ENCODE measurements at regions not wholly inside any gene's neighbourhood (a gene's known extent, or its start where the extent isn't known, plus 50 kb on each side); places are given as distances from the start of the nearest gene placed in this dataset.

- no peak overlapping the region for H3K4me3 ChIP-seq (replicated peaks in 1 of 3; ENCODE audit: insufficient read depth in 1 of 3, low read depth in 1 of 3, low read length in 3 of 3)
- no peak overlapping the region for H3K9ac ChIP-seq (replicated peaks; ENCODE audit: extremely low read depth, insufficient read depth, low read length)
- no peak for FAIRE-seq
- H3K9me3 ChIP-seq (replicated peaks; ENCODE audit: control insufficient read depth, insufficient read depth, low read length), result no peaks in the 10 kb centered on the region
- no peak for DNase-seq (ENCODE audit: low read depth, low spot score)
- CTCF ChIA-PET, result no interaction called here
- H3K27me3 ChIP-seq (ENCODE audit: control insufficient read depth in 2 of 2, insufficient read depth in 2 of 2, low read length in 2 of 2), result peaks cover 0 to 6% of the 10 kb centered on the region in 2 experiments
- dilution Hi-C loops (cut with MboI; ENCODE audit: extremely low pct_ligation_motif_present, low sequenced_read_pairs), result no loop called here
- TF ChIP-seq JUN (IDR thresholded peaks at IDR 0.05; ENCODE audit: borderline replicate concordance, insufficient read depth, insufficient read length, low read depth) (no peak), EZH2 (IDR thresholded peaks at IDR 0.05; ENCODE audit: borderline replicate concordance, low read depth, low read length, severe bottlenecking) (no peak), CTCF (IDR thresholded peaks at IDR 0.05; ENCODE audit: extremely low read depth in 1 of 2, insufficient read depth in 1 of 2, low read depth in 1 of 2, low read length in 2 of 2) (no peak), FOS (IDR thresholded peaks at IDR 0.05; ENCODE audit: borderline replicate concordance, insufficient read depth, low read length) (no peak), POLR2A (IDR thresholded peaks at IDR 0.05; ENCODE audit: low read depth, low read length) (no peak), MYC (IDR thresholded peaks at IDR 0.05; ENCODE audit: low read depth, low read length) (no peak), MAX (IDR thresholded peaks at IDR 0.05; ENCODE audit: insufficient read depth, insufficient read length) (no peak), GATA2 (IDR thresholded peaks at IDR 0.05; ENCODE audit: insufficient read depth, insufficient read length, low read depth, low read length) (no peak), POLR2AphosphoS5 (IDR thresholded peaks at IDR 0.05; ENCODE audit: insufficient read depth, low read depth, low read length) (no peak)
- no peaks in the 10 kb centered on the region for H3K36me3 ChIP-seq (ENCODE audit: control insufficient read depth in 2 of 2, extremely low read depth in 1 of 2, insufficient read depth in 2 of 2, low read length in 2 of 2)
- no peak overlapping the region for H3K4me2 ChIP-seq (ENCODE audit: insufficient read depth, low read length)
- H3K9me1 ChIP-seq (replicated peaks; ENCODE audit: control insufficient read depth, extremely low read depth, insufficient read depth, low read length), result no peaks in the 10 kb centered on the region
- H4K20me1 ChIP-seq (replicated peaks; ENCODE audit: control insufficient read depth, extremely low read depth, insufficient read depth, low read length), result no peaks in the 10 kb centered on the region
- no peak overlapping the region for H3K27ac ChIP-seq (ENCODE audit: insufficient read depth, low read depth, low read length)
- intact Hi-C loops (cut with micrococcal nuclease), result no loop called here
- POLR2A ChIA-PET, result no interaction called here
- no peaks in the 10 kb centered on the region for H3K79me2 ChIP-seq (ENCODE audit: control insufficient read depth, insufficient read depth, low read length)
- no TSS peak for BruUV-seq (replicated peaks)
- H3K4me1 ChIP-seq (ENCODE audit: control insufficient read depth, extremely low read depth, insufficient read depth, low read length), result no peaks in the 10 kb centered on the region
- H2AFZ ChIP-seq (ENCODE audit: low read depth, low read length), result no peak overlapping the region
Measured at GRCh38 chr10:35934642-35934995, 292.5 kb upstream of the FZD8 start.

Measured in endothelial cell of umbilical vein (primary cell).